Transverse colon (tissue), 4 donors: ENCODE measurements at regions not wholly inside any gene's neighbourhood (a gene's known extent, or its start where the extent isn't known, plus 50 kb on each side); places are given as distances from the start of the nearest gene placed in this dataset.

Source experiments
- DNase-seq: peaks from one replicate; pipeline ENCODE4 v3.0.0-alpha.2; 2019
- H3K27ac ChIP-seq, 4 donors: fragments of 200-600 bp; sonication (generic); 2 replicates each; pipeline ENCODE4 v1.5.1; 2016 to 2018; ENCODE audit warnings: inconsistent platforms in 4 of 4
- H3K27me3 ChIP-seq: fragments of 200-600 bp; sonication (generic); 2 replicates; pipeline ENCODE4 v1.5.1; 2017; ENCODE audit warnings: inconsistent platforms
- H3K36me3 ChIP-seq, 4 donors: fragments of 200-600 bp; sonication (generic); 2 replicates each; pipeline ENCODE4 v1.5.1; 2017 to 2019; ENCODE audit warnings: inconsistent platforms in 4 of 4
- H3K4me1 ChIP-seq, 4 donors: fragments of 200-600 bp; sonication (generic); 2 replicates each; pipeline ENCODE4 v1.5.1; 2017 to 2020; ENCODE audit warnings: inconsistent platforms in 4 of 4
- H3K4me3 ChIP-seq, 4 donors: fragments of 200-600 bp; sonication (generic); 1 replicate in 1 of 4; 2 replicates in 3 of 4; pipeline versions ENCODE4 v1.5.1 to v1.6.1; 2017 to 2019; ENCODE audit warnings: inconsistent platforms in 4 of 4
- H3K9me3 ChIP-seq, 2 donors: fragments of 200-600 bp; sonication (generic); 2 replicates each; pipeline ENCODE4 v1.5.1; 2017 to 2019; ENCODE audit warnings: inconsistent platforms in 2 of 2
- EP300 ChIP-seq: sonication (generic); formaldehyde crosslinking; IDR thresholded peaks from one replicate; pipeline ENCODE4 v1.6.1; 2017; ENCODE audit warnings: antibody characterized with exemption, low read depth
- POLR2A ChIP-seq: fragments of 450-650 bp; IDR thresholded peaks from one replicate; pipeline ENCODE4 v1.6.1; 2016; ENCODE audit warnings: antibody characterized with exemption, mild to moderate bottlenecking, moderate library complexity
- POLR2AphosphoS5 ChIP-seq, 3 donors: sonication (generic); formaldehyde crosslinking; IDR thresholded peaks; one replicate each; pipeline ENCODE4 v1.6.1; 2016; ENCODE audit warnings: antibody characterized with exemption in 3 of 3
- WGBS, 2 donors: methylation state at CpG; one replicate each; pipeline ENCODE4 v1.1.5; 2018; ENCODE audit warnings: low coverage in 1 of 2; 5-methylcytosine and 5-hydroxymethylcytosine counted together
- in situ Hi-C, 4 donors: fragments of 200-750 bp; cut with MboI; loops; one replicate each; pipeline versions ENCODE4 v1.15.0 to v1.15.1; 2017; ENCODE audit warnings: low sequenced_read_pairs in 3 of 4, low pct_ligation_motif_present in 1 of 4, low pct_unique_long_range_greater_than_20kb in 1 of 4
- intact Hi-C: fragments of 100-400 bp; cut with DNase I; formaldehyde crosslinking; loops from one replicate; pipeline ENCODE4 v1.15.1; 2023; ENCODE audit warnings: low total_unique reads
- TF ChIP-seq, protein P1 (sequence below), 5 experiments: fragments of 200-600 bp in 3 of 5; fragments of 450-650 bp in 2 of 5; sonication (generic) in 3 of 5; IDR thresholded peaks; 1 replicate in 2 of 5; 2 replicates in 3 of 5; pipeline ENCODE4 v1.5.1; 2016 to 2017; ENCODE audit warnings: antibody characterized with exemption in 5 of 5, inconsistent platforms in 3 of 5, mild to moderate bottlenecking in 2 of 5, moderate library complexity in 1 of 5

DNA sequence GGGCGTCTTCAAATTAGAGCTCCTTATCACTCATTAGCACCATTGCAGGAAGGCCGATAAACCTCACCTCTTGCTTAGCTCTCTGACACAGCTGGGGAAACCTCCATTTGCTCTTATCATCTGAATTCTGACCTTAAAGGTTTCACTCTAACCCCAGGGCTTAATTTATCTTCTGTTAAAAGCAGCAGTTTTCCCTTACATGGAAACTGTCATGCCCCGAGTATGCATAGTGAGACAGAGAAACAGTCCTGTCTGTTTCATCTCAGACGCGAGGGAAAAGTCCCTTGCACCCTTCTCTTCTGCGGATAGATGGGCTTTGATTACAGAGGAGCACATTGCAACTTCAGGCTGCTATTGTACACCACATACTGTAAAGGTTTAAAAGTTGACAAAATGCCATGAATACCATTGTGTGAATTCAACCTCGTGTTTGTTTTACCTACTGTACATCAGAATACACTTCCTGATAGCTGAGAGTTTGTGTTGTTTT, 191.5 kb upstream of the BMP2 start:
- intact Hi-C loops, result no loop called here
- TF ChIP-seq POLR2A (no peak), POLR2AphosphoS5 (IDR thresholded peaks at IDR 0.05) (no peak), EP300 (no peak)
- TF ChIP-seq, protein P1, sequence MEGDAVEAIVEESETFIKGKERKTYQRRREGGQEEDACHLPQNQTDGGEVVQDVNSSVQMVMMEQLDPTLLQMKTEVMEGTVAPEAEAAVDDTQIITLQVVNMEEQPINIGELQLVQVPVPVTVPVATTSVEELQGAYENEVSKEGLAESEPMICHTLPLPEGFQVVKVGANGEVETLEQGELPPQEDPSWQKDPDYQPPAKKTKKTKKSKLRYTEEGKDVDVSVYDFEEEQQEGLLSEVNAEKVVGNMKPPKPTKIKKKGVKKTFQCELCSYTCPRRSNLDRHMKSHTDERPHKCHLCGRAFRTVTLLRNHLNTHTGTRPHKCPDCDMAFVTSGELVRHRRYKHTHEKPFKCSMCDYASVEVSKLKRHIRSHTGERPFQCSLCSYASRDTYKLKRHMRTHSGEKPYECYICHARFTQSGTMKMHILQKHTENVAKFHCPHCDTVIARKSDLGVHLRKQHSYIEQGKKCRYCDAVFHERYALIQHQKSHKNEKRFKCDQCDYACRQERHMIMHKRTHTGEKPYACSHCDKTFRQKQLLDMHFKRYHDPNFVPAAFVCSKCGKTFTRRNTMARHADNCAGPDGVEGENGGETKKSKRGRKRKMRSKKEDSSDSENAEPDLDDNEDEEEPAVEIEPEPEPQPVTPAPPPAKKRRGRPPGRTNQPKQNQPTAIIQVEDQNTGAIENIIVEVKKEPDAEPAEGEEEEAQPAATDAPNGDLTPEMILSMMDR (IDR thresholded peaks at IDR 0.05), result no peak
- H3K27me3 ChIP-seq, result no peaks in the 10 kb centered on the region
- no peaks in the 10 kb centered on the region for H3K4me1 ChIP-seq
- 48 to 56% methylated on average over 5 to 7 of the region's 7 CpGs for WGBS, 2 donors
- H3K9me3 ChIP-seq, result no peaks in the 10 kb centered on the region
- no peaks in the 10 kb centered on the region for H3K36me3 ChIP-seq
- no peak overlapping the region for H3K27ac ChIP-seq
- in situ Hi-C loops, result loop anchor here in 1 of 4 donors (25.0 kb wide), 1 partner anchor 439 kb away; no protein-coding TSS in a partner anchor
- no peak for DNase-seq
- no peak overlapping the region for H3K4me3 ChIP-seq

DNA sequence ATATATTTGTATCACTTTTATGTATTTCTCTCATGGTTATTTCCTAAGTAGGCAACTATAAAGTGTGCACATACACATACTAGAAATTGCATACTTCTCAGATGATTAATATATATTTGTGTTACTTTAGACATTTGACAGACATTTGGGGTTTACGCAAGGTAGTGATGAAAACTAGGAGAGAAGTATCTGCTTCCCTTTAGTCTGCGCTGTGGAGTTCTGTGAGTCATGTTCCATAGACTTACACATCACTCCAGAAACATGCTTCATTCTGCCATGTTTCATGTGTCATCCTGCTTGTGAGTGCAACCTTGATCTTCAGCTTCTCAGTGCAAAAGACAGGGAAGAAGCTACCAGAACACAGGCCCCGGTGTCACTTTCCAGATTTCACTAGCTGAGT, 200.7 kb upstream of the BMP2 start:
- Histone ChIP-seq H3K36me3 (no peaks in the 10 kb centered on the region), H3K27me3 (no peaks in the 10 kb centered on the region), H3K4me1 (no peaks in the 10 kb centered on the region), H3K27ac (no peak overlapping the region), H3K4me3 (no peak overlapping the region), H3K9me3 (no peaks in the 10 kb centered on the region)
- DNase-seq, result no peak
- TF ChIP-seq, protein P1 (IDR thresholded peaks at IDR 0.05), result no peak
- TF ChIP-seq POLR2AphosphoS5 (IDR thresholded peaks at IDR 0.05) (no peak), POLR2A (no peak), EP300 (no peak)
- intact Hi-C loops (no loop called here), in situ Hi-C loops (no loop called here)
- 67 to 79% methylated on average over 3 of the region's 3 CpGs for WGBS, 2 donors

DNA sequence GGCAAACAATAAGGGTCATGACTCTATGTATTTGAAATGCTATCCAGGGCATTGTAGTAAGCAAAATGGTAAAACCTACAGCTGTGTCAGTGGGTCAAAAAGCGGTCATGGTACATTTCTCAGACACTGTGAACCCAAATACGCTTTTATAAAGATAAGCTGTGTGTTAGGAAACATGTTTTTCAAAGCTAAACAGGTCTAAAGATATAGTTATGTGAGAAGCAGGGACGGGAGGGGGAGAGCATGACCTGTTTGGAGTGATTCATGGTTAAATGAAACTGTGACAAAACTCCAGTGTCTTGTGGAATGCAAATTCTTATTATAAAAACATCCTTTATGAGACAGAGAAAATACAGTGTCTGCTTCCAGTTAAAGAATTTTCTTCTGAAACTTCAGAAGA, 205.4 kb upstream of the BMP2 start:
- TF ChIP-seq POLR2A (no peak), POLR2AphosphoS5 (IDR thresholded peaks at IDR 0.05) (no peak), EP300 (no peak)
- TF ChIP-seq, protein P1 (IDR thresholded peaks at IDR 0.05), result no peak
- WGBS, 2 donors, result 45 to 78% methylated on average over 3 of the region's 3 CpGs
- Histone ChIP-seq H3K36me3 (no peaks in the 10 kb centered on the region), H3K4me3 (no peak overlapping the region), H3K4me1 (no peaks in the 10 kb centered on the region), H3K27ac (no peak overlapping the region), H3K27me3 (no peaks in the 10 kb centered on the region), H3K9me3 (no peaks in the 10 kb centered on the region)
- in situ Hi-C loops (no loop called here), intact Hi-C loops (no loop called here)
- DNase-seq, result no peak

DNA sequence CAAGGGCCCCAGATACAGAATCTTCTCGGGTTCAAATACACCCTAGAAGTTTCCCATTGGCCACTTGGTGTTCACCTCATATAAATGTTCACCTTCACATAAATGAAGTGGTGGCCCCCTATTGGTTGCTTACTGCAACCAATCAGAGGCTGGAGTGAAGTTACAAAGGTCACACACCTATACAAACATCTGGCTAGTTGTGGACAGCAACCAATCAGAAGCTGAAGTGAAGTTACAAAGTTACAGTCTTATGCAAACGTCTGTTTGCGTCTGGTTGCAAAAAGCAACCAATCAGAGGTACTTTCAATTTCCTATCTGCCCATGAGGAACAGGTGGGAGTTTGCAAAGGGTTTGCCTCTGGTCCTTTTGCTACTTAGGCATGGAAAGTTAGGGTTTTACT, 206.5 kb upstream of the BMP2 start:
- 64% methylated on average over 3 of the region's 3 CpGs; no CpG with 5 or more reads in 1 of the 2 donors for WGBS, 2 donors
- Histone ChIP-seq H3K4me1 (no peaks in the 10 kb centered on the region), H3K27me3 (no peaks in the 10 kb centered on the region), H3K36me3 (no peaks in the 10 kb centered on the region), H3K27ac (no peak overlapping the region), H3K9me3 (no peaks in the 10 kb centered on the region), H3K4me3 (no peak overlapping the region)
- no peak for DNase-seq
- in situ Hi-C loops, result no loop called here
- TF ChIP-seq POLR2AphosphoS5 (IDR thresholded peaks at IDR 0.05) (no peak), EP300 (no peak), POLR2A (no peak)
- TF ChIP-seq, protein P1 (IDR thresholded peaks at IDR 0.05), result no peak
- intact Hi-C loops, result no loop called here
